KBM-7 (cell line): ENCODE measurements at regions not wholly inside any gene's neighbourhood (a gene's known extent, or its start where the extent isn't known, plus 50 kb on each side); places are given as distances from the start of the nearest gene placed in this dataset.

Source experiments
- DNase-seq: peaks from one replicate; pipeline ENCODE4 v3.0.0-alpha.2; 2015
- in situ Hi-C: fragments of 300-500 bp; cut with MboI; formaldehyde crosslinking; loops from 2 replicates; pipeline ENCODE4 v1.14.3; 2020; ENCODE audit warnings: low sequenced_read_pairs, low pct_unique_long_range_greater_than_20kb, mixed read lengths

DNA sequence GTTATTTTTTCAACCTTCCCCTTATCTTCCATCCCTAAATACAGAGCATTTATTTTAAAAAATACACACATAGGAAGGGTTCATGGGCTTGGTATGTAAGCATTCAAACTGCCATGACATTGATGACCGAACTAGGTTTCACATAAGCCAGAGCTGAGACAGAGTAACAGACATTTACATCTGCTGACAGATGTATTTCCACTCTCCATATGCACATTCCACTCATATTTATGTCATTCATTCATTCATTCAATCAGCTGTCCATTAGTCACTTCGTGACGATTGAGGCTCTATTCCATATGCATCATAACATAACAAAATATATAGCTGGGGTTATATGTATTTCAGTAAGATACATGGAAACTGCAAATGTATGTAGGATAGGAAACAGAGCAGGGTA lies 145.5 kb upstream of the OTX2 start:
- in situ Hi-C loops, result no loop called here
- DNase-seq, result no peak

DNA sequence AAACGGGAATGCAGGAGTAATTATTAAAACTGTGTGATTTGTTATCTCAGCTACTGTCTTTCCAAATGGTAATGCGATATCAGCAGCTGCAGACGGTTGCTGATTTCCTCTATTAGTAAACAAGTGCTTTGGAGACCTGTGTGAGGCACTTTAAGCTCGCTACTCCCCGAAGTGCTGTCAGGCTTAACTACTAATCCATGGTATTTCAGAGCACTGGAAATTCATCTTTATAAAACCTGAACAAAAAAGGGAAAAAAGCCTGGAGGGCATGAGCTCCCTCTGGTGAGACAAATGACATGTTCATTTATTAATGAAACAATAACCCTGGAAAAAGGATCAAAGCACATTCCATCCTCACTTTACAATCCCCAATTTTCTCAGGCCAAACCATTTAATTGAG lies 143.6 kb upstream of the OTX2 start:
- no peak for DNase-seq
- in situ Hi-C loops, result no loop called here

DNA sequence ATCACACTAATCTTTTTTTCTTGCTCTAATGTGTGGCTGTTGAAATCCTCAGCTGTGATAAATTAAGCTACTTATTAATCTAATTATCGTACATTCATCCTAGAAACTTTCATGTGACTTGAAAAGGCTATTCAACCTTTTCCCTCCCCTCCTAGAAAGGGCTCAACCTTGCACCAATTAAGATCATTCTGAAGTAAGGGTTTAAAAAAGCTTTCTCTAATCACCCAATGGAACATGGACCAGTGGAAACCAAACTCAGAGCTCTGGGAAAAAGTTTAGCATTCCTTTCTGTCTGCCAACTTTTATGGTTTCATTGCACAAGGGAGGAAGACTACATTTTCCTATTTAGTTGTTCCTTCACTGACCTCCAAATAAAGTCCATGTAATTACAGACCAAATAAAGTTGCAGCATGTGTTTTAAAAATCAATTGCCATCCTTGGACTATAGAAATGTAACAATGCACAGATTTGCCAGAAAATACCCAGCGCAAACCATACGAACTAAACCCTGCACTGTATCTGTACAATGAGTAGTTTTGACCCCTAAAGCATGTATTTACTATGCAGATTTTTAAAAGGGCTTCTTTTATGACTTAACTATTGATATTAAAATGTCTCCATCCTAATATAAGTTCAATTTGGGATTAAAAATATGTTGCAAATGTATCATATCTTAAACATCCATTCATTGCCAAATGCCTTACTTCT lies 142.6 kb upstream of the OTX2 start:
- in situ Hi-C loops, result no loop called here
- no peak for DNase-seq

DNA sequence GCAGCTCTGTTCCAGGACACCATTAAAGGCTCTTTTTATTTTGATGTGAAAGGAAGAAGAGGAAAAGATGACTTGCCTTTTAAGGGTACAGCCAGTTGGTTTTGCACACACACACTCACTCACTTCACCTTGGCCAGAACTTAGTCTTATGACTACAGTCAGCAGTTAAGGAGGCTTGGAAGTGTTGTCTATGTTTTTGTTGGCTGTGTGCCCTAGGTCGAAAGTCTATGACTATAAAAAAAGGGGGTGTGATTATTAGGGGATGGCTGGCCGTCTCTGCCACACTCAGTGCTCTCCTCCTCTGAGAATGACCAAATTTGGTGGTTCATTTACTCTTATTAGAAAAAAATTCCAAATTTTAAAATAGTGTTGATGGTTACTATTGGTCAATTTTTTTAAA lies 139.5 kb upstream of the OTX2 start:
- in situ Hi-C loops, result no loop called here
- DNase-seq, result no peak

DNA sequence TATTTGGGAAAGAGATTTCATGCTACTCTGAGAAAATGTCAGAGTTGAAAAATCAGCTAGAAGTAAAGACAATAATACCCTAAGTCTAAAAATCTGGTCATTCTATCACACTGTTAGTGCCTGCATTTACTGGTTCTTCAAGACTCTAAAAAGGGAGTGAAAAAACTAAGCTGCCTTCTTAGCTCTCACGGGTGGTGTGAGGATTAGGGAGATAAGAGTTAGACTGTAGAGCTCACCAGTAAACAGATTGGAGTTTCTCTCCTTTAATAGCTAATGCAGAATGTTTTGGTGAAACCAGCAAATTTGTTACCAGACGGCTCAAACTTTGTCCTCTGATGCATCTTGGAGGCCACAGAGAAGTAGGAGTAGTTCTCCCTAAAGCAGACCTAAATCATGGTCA lies 135.0 kb upstream of the OTX2 start:
- no peak for DNase-seq
- in situ Hi-C loops, result no loop called here

DNA sequence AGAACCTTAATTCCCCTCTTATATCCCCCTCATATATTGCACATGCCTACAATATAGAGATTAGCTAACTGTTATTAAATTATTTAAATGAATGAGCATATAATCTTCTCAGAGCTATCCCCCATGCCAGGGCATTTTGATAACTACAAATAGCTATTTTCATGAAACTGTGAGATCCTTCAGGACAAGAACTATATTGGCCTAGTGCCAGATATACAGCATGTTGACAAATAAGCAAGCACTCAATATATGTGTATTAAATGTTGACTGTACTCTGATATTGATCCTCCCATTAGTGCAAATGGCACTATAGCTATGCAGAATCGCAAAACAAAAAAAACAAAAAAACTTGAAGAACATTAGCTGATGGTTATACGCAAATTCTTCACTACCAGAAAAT lies 134.1 kb upstream of the OTX2 start:
- no peak for DNase-seq
- in situ Hi-C loops, result no loop called here

DNA sequence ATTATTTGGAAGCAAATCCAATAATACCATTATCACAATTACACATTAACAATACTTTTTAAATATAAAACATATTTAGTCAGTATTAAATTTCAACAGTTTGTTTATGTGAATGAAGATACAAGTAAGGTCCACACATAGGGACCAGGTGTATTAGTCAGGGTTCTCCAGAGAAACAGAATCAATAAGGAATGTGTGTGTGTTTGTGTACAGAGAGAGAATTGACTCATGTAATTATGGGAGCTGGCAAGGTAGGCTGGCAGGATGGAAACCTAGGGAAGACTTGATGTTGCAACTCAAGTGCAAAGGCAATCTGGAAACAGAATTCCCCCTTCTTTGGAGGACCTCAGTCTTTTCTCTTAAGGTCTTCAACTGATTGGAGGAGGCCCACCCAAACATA lies 123.2 kb upstream of the OTX2 start:
- no peak for DNase-seq
- in situ Hi-C loops, result no loop called here

DNA sequence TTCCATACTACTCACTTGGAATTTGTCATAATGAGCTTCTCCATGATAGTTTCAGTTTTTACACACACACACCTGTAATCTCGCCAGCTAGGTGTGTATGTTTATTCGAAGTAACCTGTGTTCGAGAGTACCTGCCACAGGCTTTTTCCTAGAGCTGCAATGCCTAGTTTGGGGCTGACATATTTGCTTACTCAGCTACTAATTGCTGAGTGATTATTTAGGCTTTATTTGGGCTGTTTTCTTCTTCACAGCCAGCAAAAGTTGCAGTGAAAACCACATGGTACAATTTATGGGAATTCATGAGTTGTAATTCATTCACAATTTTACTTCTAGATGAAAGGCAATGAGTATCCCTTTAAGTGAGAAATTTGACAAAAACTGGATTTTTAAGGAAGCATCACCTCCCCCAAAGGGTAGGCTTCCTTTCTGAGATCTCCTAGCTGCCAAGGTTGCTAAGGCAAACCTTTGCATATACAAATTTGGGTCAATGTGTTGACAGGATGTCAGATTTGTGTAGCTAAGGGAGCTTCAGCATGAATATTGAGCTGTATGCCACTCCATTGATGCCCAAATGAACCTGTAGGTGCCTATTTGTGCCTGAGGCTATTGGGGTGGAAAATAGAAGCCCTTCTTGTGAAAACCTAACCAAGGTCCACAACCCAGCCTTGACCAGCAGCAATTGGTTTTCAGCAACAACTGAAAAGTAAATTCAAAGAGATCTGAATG lies 108.7 kb upstream of the OTX2 start:
- in situ Hi-C loops, result no loop called here
- no peak for DNase-seq

DNA sequence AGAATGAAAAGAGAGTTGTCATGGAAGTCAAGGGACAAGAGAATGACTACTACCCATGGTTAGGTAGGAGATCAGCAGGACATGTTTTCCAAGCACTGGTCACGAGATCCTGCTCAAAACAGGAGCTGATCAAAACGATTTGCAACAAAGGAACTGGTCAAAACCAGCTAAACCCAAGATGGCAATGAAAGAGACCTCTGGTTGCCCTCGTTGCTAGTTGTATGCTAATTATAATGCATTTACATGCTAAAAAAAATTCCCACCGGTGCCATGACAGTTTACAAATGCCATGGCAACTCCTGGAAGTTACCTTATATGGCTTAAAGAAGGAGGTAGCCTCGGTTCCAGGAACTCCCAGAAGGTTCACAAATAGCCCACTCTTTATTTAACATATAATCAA lies 95.0 kb upstream of the OTX2 start:
- in situ Hi-C loops, result no loop called here
- no peak for DNase-seq

DNA sequence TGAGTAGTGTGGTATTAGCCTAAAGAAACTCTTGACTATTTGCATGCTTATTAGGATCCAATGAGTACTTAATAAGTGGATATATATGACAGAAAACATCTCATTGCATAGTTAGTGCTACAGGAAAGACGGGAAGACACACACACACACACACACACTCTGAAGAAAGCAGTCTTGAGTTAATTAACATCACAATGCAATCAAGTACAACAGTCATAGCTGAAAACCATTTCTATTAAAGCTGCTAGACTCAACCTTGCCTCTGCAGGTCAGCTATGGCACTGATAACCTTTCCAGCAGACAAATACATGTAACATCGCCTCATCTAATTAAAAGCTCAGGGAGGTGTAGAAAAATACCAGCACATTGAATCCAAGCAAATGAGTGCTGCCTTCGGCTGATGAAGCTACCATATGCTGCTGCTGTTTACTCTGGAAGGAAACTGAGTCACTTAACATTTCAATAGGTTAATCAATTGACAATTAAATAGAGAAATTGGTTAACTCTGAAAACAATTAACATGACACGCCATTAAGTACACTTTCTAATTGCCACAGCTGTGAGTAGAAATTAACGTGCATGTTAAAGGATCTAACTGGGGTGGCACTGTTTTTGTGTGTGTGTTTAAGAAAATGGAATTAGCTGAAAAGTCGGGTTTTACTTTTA lies 93.2 kb upstream of the OTX2 start:
- in situ Hi-C loops, result no loop called here
- DNase-seq, result no peak

DNA sequence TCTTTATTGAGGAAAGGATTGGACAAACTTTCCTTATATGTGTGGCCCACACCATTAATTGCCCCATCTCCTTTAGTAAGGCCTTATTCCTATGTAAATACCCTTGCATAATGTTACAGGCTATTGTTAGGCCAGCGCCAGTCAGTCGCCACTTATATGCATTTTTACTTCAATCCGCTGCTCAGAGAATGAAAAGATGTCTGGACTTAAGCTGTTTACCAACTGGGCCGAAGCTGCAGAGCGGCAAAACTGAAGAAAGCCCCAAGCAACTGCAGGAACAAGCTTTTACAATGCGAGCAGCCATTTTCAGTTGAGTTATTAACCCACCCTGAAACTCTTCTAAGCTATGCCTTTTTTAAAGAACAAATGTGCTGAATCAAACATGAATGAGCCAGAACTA lies 92.1 kb upstream of the OTX2 start:
- in situ Hi-C loops, result no loop called here
- DNase-seq, result no peak

DNA sequence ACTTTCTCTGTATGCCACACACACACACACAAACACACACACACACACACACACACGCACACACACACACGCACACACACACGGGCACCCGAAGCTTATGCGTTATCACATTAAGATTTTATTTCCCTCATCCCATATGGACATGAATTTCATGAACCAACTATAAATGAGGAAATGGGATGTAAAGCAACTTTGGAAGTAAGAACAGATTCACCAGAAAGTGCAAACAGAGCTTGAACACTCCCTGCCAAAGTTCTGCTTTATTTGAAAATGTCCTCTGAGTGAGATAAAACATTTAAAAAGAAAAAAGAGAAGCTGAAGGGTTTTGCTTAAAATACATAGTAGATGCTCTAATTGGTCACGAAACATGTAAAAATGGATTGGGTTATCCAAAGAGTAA lies 90.4 kb upstream of the OTX2 start:
- no peak for DNase-seq
- in situ Hi-C loops, result no loop called here

DNA sequence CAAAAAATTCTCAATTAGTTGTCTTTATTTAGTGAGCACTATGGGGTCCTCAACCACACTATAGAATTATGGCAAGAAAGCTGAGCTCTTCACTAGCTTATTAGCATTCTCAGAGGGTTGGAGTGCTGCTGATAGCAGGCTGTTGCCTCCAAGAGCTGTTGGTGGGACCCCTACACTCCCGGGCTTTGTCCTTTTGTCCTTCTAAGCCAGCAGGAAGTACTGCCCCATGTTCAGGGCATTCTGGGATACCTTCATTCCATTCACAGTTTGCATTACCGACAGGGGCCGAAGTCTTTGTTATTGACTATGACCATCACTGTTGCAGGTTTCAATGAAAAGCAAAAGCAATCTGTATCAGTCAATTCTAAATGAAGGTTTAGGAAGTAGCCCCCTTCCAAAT lies 89.5 kb upstream of the OTX2 start:
- in situ Hi-C loops, result no loop called here
- no peak for DNase-seq

DNA sequence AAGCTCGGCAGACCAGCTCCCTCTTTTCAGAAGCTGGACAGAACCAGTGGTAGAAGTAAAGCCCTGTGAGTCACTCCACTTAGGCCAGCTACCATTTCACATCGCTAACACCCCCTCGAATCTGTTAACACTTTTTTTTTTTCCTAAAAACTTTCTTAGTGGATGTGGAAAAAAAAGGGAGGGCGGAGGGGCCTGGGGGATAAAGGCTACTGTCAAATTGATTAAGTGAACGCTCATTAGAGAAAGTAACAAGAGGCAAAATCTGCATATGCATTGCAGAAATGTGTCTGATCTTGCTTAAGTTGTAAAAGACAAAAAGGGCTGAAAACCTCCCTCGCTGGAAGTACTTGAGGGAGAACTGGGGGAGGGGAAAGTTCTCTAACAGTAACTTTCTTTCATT lies 86.6 kb upstream of the OTX2 start:
- in situ Hi-C loops, result no loop called here
- DNase-seq, result no peak

DNA sequence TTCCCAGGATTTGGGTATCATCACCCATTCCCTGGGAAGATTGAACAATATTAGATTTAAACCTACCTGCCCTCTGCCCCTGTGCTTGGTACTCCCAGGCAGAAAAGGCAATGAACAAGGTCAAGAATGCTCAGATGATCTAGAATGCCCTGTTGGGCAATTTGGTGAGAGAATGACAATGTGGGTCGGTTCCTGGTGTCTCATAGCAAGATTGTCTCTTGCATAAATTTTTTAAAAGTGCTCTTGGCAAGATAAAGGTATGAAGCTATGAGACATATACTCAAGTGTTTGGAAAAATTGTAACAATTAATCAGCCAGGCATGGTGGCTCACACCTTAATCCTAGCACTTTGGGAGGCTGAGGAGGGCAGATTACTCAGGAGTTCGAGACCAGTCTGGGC lies 86.0 kb upstream of the OTX2 start:
- in situ Hi-C loops, result no loop called here
- no peak for DNase-seq

DNA sequence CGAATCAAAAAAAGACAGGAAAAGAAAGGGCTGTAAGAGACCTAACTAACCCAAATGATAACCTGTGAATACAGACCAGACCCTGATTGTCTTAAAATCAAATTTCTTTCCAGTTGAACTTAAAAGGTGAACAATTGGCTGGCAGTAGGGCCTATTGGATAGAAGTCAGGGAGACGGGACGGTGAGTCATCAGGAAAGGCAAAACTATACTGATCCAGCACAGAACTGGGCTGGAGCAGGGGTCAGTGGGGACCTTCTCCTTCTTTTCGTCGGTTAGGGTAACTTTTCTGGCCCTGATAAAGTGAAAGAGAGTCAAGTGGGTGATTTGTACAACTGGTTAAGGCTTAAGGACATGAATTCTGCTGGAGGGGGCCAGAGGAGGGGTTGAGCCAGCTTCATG lies 84.9 kb upstream of the OTX2 start:
- DNase-seq, result no peak
- in situ Hi-C loops, result no loop called here

DNA sequence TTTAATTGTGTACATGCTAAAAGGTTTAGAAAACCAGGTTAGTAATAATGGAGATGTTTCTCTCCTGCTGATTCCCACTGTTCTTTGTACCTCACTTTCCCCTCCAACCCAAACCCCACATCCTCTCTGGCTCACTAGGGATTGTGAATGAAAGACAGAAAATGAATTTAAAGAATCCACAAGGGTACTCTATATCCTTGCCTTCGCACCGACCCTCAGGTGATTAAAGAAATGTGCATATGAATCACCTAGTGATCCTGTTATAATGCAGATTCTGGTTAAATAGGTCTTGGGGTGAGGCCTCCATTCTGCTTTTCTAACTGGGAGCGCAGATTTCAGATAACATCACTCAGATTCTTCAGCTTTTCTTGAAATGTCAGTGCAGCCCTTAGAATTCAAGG lies 84.3 kb upstream of the OTX2 start:
- no peak for DNase-seq
- in situ Hi-C loops, result no loop called here

DNA sequence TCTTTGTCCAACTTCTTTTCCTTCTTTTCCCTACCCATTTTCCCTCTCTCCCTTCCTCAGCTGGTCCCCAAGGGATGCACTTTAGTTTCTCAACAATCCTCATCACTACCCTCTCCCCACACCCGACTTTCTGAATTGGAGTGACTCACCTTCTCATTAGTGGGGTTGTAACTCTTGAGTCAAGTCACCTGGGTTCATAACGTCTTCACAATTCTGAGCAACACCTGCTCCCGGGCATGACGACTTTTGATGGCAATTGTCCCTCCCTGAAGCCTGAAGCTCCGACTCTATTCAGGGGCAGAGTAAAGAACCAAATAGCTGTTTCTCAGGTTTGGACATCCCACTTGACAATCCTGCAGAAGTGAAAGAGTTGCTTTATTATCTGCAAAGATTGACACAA lies 82.7 kb upstream of the OTX2 start:
- no peak for DNase-seq
- in situ Hi-C loops, result no loop called here

DNA sequence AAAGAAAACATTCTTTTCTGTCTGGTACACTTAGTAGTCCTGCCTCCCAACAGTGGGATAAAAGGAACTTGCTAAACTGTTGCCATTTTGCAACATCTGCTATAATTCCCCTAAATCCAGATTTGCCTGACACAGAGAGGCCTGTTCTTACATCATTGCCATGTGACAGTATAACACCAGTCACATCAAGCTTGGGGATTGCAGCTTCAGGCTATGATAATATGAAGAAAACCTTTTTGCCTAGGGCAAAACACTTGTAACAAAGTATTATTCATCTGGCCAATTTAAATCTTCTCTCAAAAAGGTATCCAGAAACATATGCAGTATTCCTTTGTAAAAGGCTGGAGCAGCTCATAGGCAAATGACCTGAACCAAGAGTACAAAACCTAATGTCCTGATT lies 80.9 kb upstream of the OTX2 start:
- no peak for DNase-seq
- in situ Hi-C loops, result no loop called here

DNA sequence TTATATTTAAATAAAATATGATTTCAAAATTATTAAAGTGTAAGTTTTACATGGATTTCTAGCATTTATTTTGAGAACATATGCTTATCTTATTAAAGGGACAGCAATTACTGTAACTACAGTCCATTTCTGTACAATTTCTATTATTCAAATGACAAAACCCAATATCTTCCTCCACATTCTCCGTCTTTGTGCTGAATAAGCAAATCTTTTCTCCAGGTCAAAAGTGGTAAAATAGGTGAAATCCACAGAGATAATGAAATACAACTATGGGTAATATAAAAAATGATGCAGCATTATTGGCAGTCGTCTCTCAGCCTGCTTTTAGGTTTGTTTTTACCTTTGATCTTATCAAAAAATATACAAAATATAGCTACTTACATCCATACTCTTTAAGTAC lies 79.4 kb upstream of the OTX2 start:
- in situ Hi-C loops, result no loop called here
- no peak for DNase-seq

DNA sequence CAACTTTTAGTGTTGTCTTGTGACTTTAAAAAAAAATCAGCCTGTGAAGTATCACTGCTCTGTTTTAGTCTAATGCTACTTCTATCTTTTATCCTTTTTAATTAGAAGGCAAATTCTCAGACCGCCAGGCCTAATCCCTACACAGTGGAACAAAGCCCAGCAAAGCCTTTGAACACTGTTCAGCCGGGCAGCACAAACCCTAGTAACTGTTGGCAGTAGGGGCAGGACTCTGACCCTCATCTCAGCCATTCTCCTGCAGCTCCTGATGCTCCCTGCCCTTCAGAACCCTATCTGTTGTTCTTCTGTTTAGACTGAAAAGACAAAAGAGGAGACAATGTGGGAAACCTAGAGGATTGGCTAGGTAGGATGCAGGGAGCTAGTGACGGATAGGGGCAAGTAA lies 78.0 kb upstream of the OTX2 start:
- in situ Hi-C loops, result no loop called here
- DNase-seq, result no peak
